ENCODE measurements at regions not wholly inside any gene's neighbourhood (a gene's known extent, or its start where the extent isn't known, plus 50 kb on each side); places are given as distances from the start of the nearest gene placed in this dataset.

- H3K4me3 ChIP-seq (ENCODE audit: low read depth, low read length) = no peak overlapping the region
- no peak for TF ChIP-seq CTCF (IDR thresholded peaks at IDR 0.05; ENCODE audit: low read depth, low read length)
Observed at GRCh38 chr18:43664487-43665008, 387.3 kb upstream of the SYT4 start.

- no peak overlapping the region for H3K4me3 ChIP-seq (ENCODE audit: low read depth, low read length)
- no peak for TF ChIP-seq CTCF (IDR thresholded peaks at IDR 0.05; ENCODE audit: low read depth, low read length)
Observed at GRCh38 chr18:43665105-43665788, 388.0 kb upstream of the SYT4 start.

GRCh38 chr18:43668866-43669265 lies 391.6 kb upstream of the SYT4 start:
- no peak for TF ChIP-seq CTCF (IDR thresholded peaks at IDR 0.05; ENCODE audit: low read depth, low read length)
- no peak overlapping the region for H3K4me3 ChIP-seq (ENCODE audit: low read depth, low read length)

- TF ChIP-seq CTCF (IDR thresholded peaks at IDR 0.05; ENCODE audit: low read depth, low read length) = no peak
- H3K4me3 ChIP-seq (ENCODE audit: low read depth, low read length) = no peak overlapping the region
Observed at GRCh38 chr18:43671431-43671830, 394.1 kb upstream of the SYT4 start.

- no peak overlapping the region for H3K4me3 ChIP-seq (ENCODE audit: low read depth, low read length)
- TF ChIP-seq CTCF (IDR thresholded peaks at IDR 0.05; ENCODE audit: low read depth, low read length) = no peak
Observed at GRCh38 chr18:43680096-43680495, 402.8 kb upstream of the SYT4 start.

- no peak overlapping the region for H3K4me3 ChIP-seq (ENCODE audit: low read depth, low read length)
- no peak for TF ChIP-seq CTCF (IDR thresholded peaks at IDR 0.05; ENCODE audit: low read depth, low read length)
Observed at GRCh38 chr18:43681661-43682060, 404.4 kb upstream of the SYT4 start.

GRCh38 chr18:43682196-43682595 lies 404.9 kb upstream of the SYT4 start:
- TF ChIP-seq CTCF (IDR thresholded peaks at IDR 0.05; ENCODE audit: low read depth, low read length) = no peak

More at GRCh38 chr18:43682196-43682595, 404.9 kb upstream of the SYT4 start:
- no peak overlapping the region for H3K4me3 ChIP-seq (ENCODE audit: low read depth, low read length)
